A549 (cell line): ENCODE measurements at regions not wholly inside any gene's neighbourhood (a gene's known extent, or its start where the extent isn't known, plus 50 kb on each side); places are given as distances from the start of the nearest gene placed in this dataset.

ENCODE experiments used
- ATAC-seq, 2 experiments: fragments of 200-7000 bp in 1 of 2; fragments of >200 bp in 1 of 2; cut with Nextera tagmentation in 1 of 2; cut with Tn5 transposase in 1 of 2; 3 replicates each; pipeline versions ENCODE4 v1.8.0 to v1.9.1; 2018 to 2020; ENCODE audit warnings: mild to moderate bottlenecking in 1 of 2, moderate library complexity in 1 of 2
- CTCF ChIA-PET: fragments of 300-600 bp; sonication (Branson Sonifier 250); formaldehyde crosslinking; extraction: SDS; loops from one replicate; lab custom pipeline; 2021; ENCODE audit warnings: antibody characterized with exemption, inconsistent platforms; lab: Yijun Ruan, JAX
- POLR2A ChIA-PET: fragments of 350-600 bp; formaldehyde crosslinking; extraction: SDS; loops from one replicate; lab custom pipeline; 2021; ENCODE audit warnings: antibody characterized with exemption, inconsistent platforms; lab: Yijun Ruan, JAX
- DNase-seq, 2 experiments: peaks; one replicate each; pipeline versions ENCODE4 v3.0.0 to v3.0.0-alpha.2; 2011 to 2016; ENCODE audit warnings: low read depth in 1 of 2, low spot score in 1 of 2
- FAIRE-seq: peaks from 2 replicates; lab custom pipeline; 2011; peaks lifted over from hg19 to GRCh38; lab: Jason Lieb, UNC
- H3K27ac ChIP-seq, 2 experiments: fragments of >200 bp; sonication (Bioruptor Twin); formaldehyde crosslinking; 3 replicates each; pipeline ENCODE4 v1.5.1; 2016 to 2017
- H3K4me1 ChIP-seq: fragments of >200 bp; sonication (Bioruptor Twin); formaldehyde crosslinking; 3 replicates; pipeline ENCODE4 v1.6.1; 2016
- H3K4me2 ChIP-seq: fragments of >200 bp; sonication (Bioruptor Twin); formaldehyde crosslinking; 3 replicates; pipeline ENCODE4 v1.6.1; 2016
- H3K4me3 ChIP-seq: fragments of >200 bp; sonication (Bioruptor Twin); formaldehyde crosslinking; 3 replicates; pipeline ENCODE4 v1.5.1; 2016
- H3K9me3 ChIP-seq: fragments of >200 bp; sonication (Bioruptor Twin); formaldehyde crosslinking; 3 replicates; pipeline ENCODE4 v1.6.1; 2016
- CEBPB ChIP-seq, 2 experiments: fragments of >200 bp in 1 of 2; sonication (Bioruptor Twin) in 1 of 2; formaldehyde crosslinking in 1 of 2; IDR thresholded peaks; 2 replicates each; pipeline ENCODE4 v1.6.1; 2012 to 2016
- CTCF ChIP-seq: fragments of >200 bp; sonication (Bioruptor Twin); formaldehyde crosslinking; IDR thresholded peaks from 3 replicates; pipeline ENCODE4 v1.5.1; 2016
- EHMT2 ChIP-seq: fragments of 200-600 bp; sonication (generic); IDR thresholded peaks from 2 replicates; pipeline ENCODE4 v1.6.1; 2016; ENCODE audit warnings: antibody characterized with exemption, low read depth, mild to moderate bottlenecking, moderate library complexity
- FOSB ChIP-seq: fragments of 250-450 bp; sonication (Bioruptor Pico); IDR thresholded peaks from 2 replicates; pipeline ENCODE4 v1.5.0; 2020; ENCODE audit warnings: mild to moderate bottlenecking, moderate library complexity
- FOXS1 ChIP-seq: fragments of 250-450 bp; sonication (Bioruptor Pico); IDR thresholded peaks from 2 replicates; pipeline ENCODE4 v1.5.0; 2020; ENCODE audit warnings: mild to moderate bottlenecking, moderate library complexity
- HOXB13 ChIP-seq: fragments of 250-450 bp; sonication (Bioruptor Pico); IDR thresholded peaks from 2 replicates; pipeline ENCODE4 v1.5.0; 2020; ENCODE audit warnings: low read depth, mild to moderate bottlenecking, moderate library complexity
- HOXB5 ChIP-seq: fragments of 250-450 bp; sonication (Bioruptor Pico); IDR thresholded peaks from 2 replicates; pipeline ENCODE4 v1.5.0; 2020; ENCODE audit warnings: mild to moderate bottlenecking, moderate library complexity
- JUN ChIP-seq, 2 experiments: fragments of >200 bp; sonication (Bioruptor Twin); formaldehyde crosslinking; IDR thresholded peaks; 2 replicates in 1 of 2; 3 replicates in 1 of 2; pipeline ENCODE4 v1.6.1; 2016 to 2017
- MAZ ChIP-seq: fragments of 150-350 bp; IDR thresholded peaks from 2 replicates; pipeline ENCODE4 v1.6.1; 2014; ENCODE audit warnings: antibody characterized with exemption, low read depth, low read length, borderline replicate concordance
- NPAS2 ChIP-seq: fragments of 250-450 bp; sonication (Bioruptor Pico); IDR thresholded peaks from 2 replicates; pipeline ENCODE4 v1.8.0; 2022; ENCODE audit warnings: mild to moderate bottlenecking, moderate library complexity, borderline replicate concordance
- RARB ChIP-seq: fragments of 250-450 bp; sonication (Bioruptor Pico); IDR thresholded peaks from 2 replicates; pipeline ENCODE4 v1.8.0; 2021; ENCODE audit warnings: mild to moderate bottlenecking, moderate library complexity
- RNF2 ChIP-seq: fragments of 200-600 bp; sonication (generic); IDR thresholded peaks from 2 replicates; pipeline ENCODE4 v1.6.1; 2016; ENCODE audit warnings: low read depth, mild to moderate bottlenecking, antibody characterized with exemption, moderate library complexity, borderline replicate concordance
- SREBF2 ChIP-seq: fragments of 450-650 bp; IDR thresholded peaks from 2 replicates; pipeline ENCODE4 v1.6.1; 2014; ENCODE audit warnings: mild to moderate bottlenecking, moderate library complexity
- TFCP2L1 ChIP-seq: fragments of 250-450 bp; sonication (Bioruptor Pico); IDR thresholded peaks from 2 replicates; pipeline ENCODE4 v1.5.0; 2021; ENCODE audit warnings: mild to moderate bottlenecking
- TP53 ChIP-seq: fragments of 250-450 bp; sonication (Bioruptor Pico); IDR thresholded peaks from 2 replicates; pipeline ENCODE4 v1.5.0; 2021; ENCODE audit warnings: mild to moderate bottlenecking, moderate library complexity
- ZC3H11A ChIP-seq: fragments of 450-650 bp; IDR thresholded peaks from 2 replicates; pipeline ENCODE4 v1.6.1; 2014; ENCODE audit warnings: antibody characterized with exemption, mild to moderate bottlenecking
- ZFP36 ChIP-seq: fragments of 450-650 bp; IDR thresholded peaks from 2 replicates; pipeline ENCODE4 v1.6.1; 2014; ENCODE audit warnings: borderline replicate concordance; ENCODE audit not compliant: partially characterized antibody
- ZNF302 ChIP-seq: fragments of 250-450 bp; sonication (Bioruptor Pico); IDR thresholded peaks from 2 replicates; pipeline ENCODE4 v1.9.0; 2021; ENCODE audit warnings: inconsistent platforms, mild to moderate bottlenecking, moderate library complexity
- WGBS: methylation state at CpG from one replicate; pipeline ENCODE4 v1.1.6; 2017; ENCODE audit errors: missing lambda C conversion rate; 5-methylcytosine and 5-hydroxymethylcytosine counted together
- TF ChIP-seq, protein P1 (sequence below): fragments of 150-350 bp; IDR thresholded peaks from 2 replicates; pipeline ENCODE4 v1.6.1; 2014; ENCODE audit warnings: low read depth, mild to moderate bottlenecking, low read length
- TF ChIP-seq, protein P2 (sequence below): IDR thresholded peaks from 2 replicates; pipeline ENCODE4 v1.6.1; 2012
- TF ChIP-seq, protein P3 (sequence below): IDR thresholded peaks from 2 replicates; pipeline ENCODE4 v1.6.1; 2012; ENCODE audit warnings: low read depth, borderline replicate concordance

DNA sequence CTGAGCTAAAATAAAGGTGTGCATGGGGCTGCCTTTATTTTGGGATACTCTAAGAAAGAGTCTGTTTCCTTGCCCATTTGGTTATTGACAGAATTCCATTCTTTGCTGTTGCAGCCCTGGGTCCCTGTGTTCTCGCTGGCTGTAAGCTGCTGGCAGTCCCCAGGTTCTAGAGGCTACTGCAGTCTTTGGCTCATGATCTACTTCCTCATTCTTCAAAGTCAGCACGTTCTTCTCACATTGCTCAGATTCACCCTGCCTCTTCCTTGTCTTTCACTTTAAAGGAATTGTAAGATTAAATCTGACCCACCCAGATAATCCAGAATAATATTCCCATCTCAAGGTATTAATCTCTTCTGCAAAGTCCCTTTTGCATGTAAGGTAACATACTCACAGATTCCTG, 620.3 kb downstream of the CCSER2 start:
- 4% methylated on average over 2 of the region's 2 CpGs for whole genome bisulfite sequencing
- ATAC-seq, result no peak
- no peaks in the 10 kb centered on the region for H3K4me1 ChIP-seq
- H3K27ac ChIP-seq, result no peak overlapping the region
- no peak for FAIRE-seq
- H3K4me3 ChIP-seq, result no peak overlapping the region
- TF ChIP-seq ZFP36 (no peak), JUN (IDR thresholded peaks at IDR 0.05) (no peak), HOXB13 (CRISPR knock-in tag) (no peak), RARB (CRISPR knock-in tag) (no peak), FOXS1 (CRISPR knock-in tag) (no peak), RNF2 (no peak), TFCP2L1 (CRISPR knock-in tag) (no peak), TP53 (CRISPR knock-in tag) (no peak), ZC3H11A (no peak), SREBF2 (no peak), HOXB5 (CRISPR knock-in tag) (no peak), ZNF302 (CRISPR knock-in tag) (no peak)
- TF ChIP-seq, protein P1, sequence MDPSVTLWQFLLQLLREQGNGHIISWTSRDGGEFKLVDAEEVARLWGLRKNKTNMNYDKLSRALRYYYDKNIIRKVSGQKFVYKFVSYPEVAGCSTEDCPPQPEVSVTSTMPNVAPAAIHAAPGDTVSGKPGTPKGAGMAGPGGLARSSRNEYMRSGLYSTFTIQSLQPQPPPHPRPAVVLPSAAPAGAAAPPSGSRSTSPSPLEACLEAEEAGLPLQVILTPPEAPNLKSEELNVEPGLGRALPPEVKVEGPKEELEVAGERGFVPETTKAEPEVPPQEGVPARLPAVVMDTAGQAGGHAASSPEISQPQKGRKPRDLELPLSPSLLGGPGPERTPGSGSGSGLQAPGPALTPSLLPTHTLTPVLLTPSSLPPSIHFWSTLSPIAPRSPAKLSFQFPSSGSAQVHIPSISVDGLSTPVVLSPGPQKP, result no peak
- TF ChIP-seq, protein P2, sequence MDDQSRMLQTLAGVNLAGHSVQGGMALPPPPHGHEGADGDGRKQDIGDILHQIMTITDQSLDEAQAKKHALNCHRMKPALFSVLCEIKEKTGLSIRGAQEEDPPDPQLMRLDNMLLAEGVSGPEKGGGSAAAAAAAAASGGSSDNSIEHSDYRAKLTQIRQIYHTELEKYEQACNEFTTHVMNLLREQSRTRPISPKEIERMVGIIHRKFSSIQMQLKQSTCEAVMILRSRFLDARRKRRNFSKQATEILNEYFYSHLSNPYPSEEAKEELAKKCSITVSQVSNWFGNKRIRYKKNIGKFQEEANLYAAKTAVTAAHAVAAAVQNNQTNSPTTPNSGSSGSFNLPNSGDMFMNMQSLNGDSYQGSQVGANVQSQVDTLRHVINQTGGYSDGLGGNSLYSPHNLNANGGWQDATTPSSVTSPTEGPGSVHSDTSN, result no peak
- TF ChIP-seq, protein P3, sequence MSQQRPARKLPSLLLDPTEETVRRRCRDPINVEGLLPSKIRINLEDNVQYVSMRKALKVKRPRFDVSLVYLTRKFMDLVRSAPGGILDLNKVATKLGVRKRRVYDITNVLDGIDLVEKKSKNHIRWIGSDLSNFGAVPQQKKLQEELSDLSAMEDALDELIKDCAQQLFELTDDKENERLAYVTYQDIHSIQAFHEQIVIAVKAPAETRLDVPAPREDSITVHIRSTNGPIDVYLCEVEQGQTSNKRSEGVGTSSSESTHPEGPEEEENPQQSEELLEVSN, result no peak
- no peak for DNase-seq
- CTCF ChIA-PET, result no interaction called here
- no peaks in the 10 kb centered on the region for H3K9me3 ChIP-seq
- H3K4me2 ChIP-seq, result no peak overlapping the region
- POLR2A ChIA-PET, result no interaction called here

- CTCF ChIA-PET, result no interaction called here
These were observed 623.2 kb downstream of the CCSER2 start for GRCh38 chr10:84951616-84952015.

More at GRCh38 chr10:84951616-84952015, 623.2 kb downstream of the CCSER2 start:
- WGBS, result 6% methylated on average over 2 of the region's 2 CpGs
- POLR2A ChIA-PET, result no interaction called here
- TF ChIP-seq CTCF (no peak), ZNF302 (CRISPR knock-in tag) (no peak), NPAS2 (no peak), EHMT2 (no peak), MAZ (no peak), CEBPB (IDR thresholded peaks at IDR 0.05) (no peak), FOSB (CRISPR knock-in tag) (no peak)
- TF ChIP-seq, protein P2, result no peak
- no peak for ATAC-seq
- H3K27ac ChIP-seq, result no peak overlapping the region
- no peaks in the 10 kb centered on the region for H3K4me1 ChIP-seq
- H3K4me3 ChIP-seq, result no peak overlapping the region
- H3K9me3 ChIP-seq, result no peaks in the 10 kb centered on the region
- H3K4me2 ChIP-seq, result no peak overlapping the region
- no peak for FAIRE-seq
- no peak for DNase-seq
